ENCODE measurements at regions not wholly inside any gene's neighbourhood (a gene's known extent, or its start where the extent isn't known, plus 50 kb on each side); places are given as distances from the start of the nearest gene placed in this dataset.

GRCh38 chr2:220072669-220073220 lies 445.3 kb downstream of the SLC4A3 start:
- Histone ChIP-seq H3K4me1 (ENCODE audit: insufficient read depth) (peaks cover 29% of the 10 kb centered on the region), H3K4me3 (no peak overlapping the region), H3K9me3 (no peaks in the 10 kb centered on the region), H3K27me3 (no peaks in the 10 kb centered on the region), H3K27ac (no peak overlapping the region), H3K36me3 (no peaks in the 10 kb centered on the region)
- TF ChIP-seq CTCF (IDR thresholded peaks at IDR 0.05) (no peak), POLR2A (IDR thresholded peaks at IDR 0.05) (no peak), EP300 (IDR thresholded peaks at IDR 0.05) (no peak)
- intact Hi-C loops (cut with DNase I) = loop anchor here in 1 of 4 donors (10.0 kb wide), 1 partner anchor 68 kb away; no protein-coding TSS in a partner anchor
- DNase-seq = no peak
- 81 to 88% (median 88%) methylated on average over 8 of the region's 8 CpGs for WGBS, 3 donors

- Histone ChIP-seq H3K4me1 (ENCODE audit: insufficient read depth) (peaks cover 39% of the 10 kb centered on the region), H3K9me3 (no peaks in the 10 kb centered on the region), H3K36me3 (no peaks in the 10 kb centered on the region), H3K4me3 (no peak overlapping the region), H3K27me3 (no peaks in the 10 kb centered on the region), H3K27ac (peak overlapping the region in 1 of 2 donors; percentile 63)
- TF ChIP-seq EP300 (IDR thresholded peaks at IDR 0.05) (no peak), CTCF (IDR thresholded peaks at IDR 0.05) (no peak)
- no peak for DNase-seq
- intact Hi-C loops (cut with DNase I) = loop anchor here in 1 of 4 donors (5.0 to 10.0 kb wide), 2 partner anchors 71 to 1496 kb away; partner anchors contain the start of gene EPHA4
- 27 to 58% (median 46%) methylated on average over 1 of the region's 1 CpG for WGBS, 3 donors
Measured at GRCh38 chr2:220075835-220076234, 448.4 kb downstream of the SLC4A3 start.

DNA sequence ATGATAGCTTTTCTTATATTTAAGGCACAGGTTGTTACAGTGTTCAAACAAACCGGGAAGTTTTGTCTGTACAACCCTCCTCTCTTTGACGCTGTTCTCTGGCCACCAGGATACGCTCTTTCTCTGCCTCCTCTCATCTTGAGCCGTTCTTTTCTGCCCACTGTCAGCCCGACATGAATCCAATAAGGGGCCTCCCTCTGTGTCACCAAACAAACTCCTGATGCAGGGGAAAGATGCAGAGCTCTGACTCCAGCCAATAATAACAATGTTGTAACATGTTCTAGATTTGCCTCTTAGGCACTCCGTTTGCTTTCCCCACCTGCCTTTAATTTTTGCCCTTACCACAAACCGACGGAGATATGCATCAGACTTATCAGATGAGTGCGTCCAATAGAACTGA lies 449.3 kb downstream of the SLC4A3 start:
- H3K27ac ChIP-seq = peak overlapping the region in 1 of 2 donors; percentile 63

DNA sequence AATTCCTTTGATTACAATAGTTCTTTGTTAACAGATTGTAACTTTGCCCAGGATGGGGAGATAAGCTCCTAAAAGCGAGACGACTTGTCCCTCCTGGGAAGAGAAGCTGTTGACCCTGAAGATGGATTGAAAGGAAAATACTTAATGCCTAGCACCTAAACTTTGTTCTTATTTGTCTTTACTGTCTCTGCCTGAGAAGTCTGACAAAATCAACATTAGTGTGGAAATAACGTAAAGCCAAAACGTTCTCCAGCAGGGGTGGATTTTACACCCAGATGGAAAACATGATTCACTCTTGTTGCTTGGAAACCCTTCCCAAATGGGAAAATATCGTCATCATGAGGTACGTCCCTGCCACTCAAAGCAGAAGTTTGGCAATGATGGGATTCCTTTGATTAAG lies 450.1 kb downstream of the SLC4A3 start:
- Histone ChIP-seq H3K9me3 (no peaks in the 10 kb centered on the region), H3K4me3 (no peak overlapping the region), H3K27me3 (no peaks in the 10 kb centered on the region), H3K4me1 (ENCODE audit: insufficient read depth) (peaks cover 42% of the 10 kb centered on the region), H3K36me3 (no peaks in the 10 kb centered on the region), H3K27ac (peak overlapping the region in 1 of 2 donors; percentile 63)
- intact Hi-C loops (cut with DNase I) = loop anchor here in 1 of 4 donors (5.0 to 10.0 kb wide), 2 partner anchors 73 to 1495 kb away; partner anchors contain the start of gene EPHA4
- DNase-seq = no peak
- no peak for TF ChIP-seq EP300 (IDR thresholded peaks at IDR 0.05)
- no peak for TF ChIP-seq CTCF (IDR thresholded peaks at IDR 0.05)
- TF ChIP-seq POLR2A (IDR thresholded peaks at IDR 0.05) = no peak
- WGBS, 3 donors = 24 to 26% (median 24%) methylated on average over 6 of the region's 6 CpGs

More for the DNA sequence above, 449.3 kb downstream of the SLC4A3 start:
- TF ChIP-seq EP300 (IDR thresholded peaks at IDR 0.05) (no peak), CTCF (IDR thresholded peaks at IDR 0.05) (peak in 1 of 3 donors; percentile 14)
- Histone ChIP-seq H3K27me3 (no peaks in the 10 kb centered on the region), H3K4me1 (ENCODE audit: insufficient read depth) (peaks cover 41% of the 10 kb centered on the region), H3K36me3 (no peaks in the 10 kb centered on the region), H3K9me3 (no peaks in the 10 kb centered on the region), H3K4me3 (no peak overlapping the region)
- DNase-seq = peak in 3 of 5 donors; percentile 39 to 53 (median 45)
- intact Hi-C loops (cut with DNase I) = loop anchor here in 1 of 4 donors (5.0 to 10.0 kb wide), 2 partner anchors 72 to 1496 kb away; partner anchors contain the start of gene EPHA4
- WGBS, 3 donors = 17 to 40% (median 26%) methylated on average over 9 of the region's 9 CpGs
